ENCODE measurements at regions not wholly inside any gene's neighbourhood (a gene's known extent, or its start where the extent isn't known, plus 50 kb on each side); places are given as distances from the start of the nearest gene placed in this dataset.

DNA sequence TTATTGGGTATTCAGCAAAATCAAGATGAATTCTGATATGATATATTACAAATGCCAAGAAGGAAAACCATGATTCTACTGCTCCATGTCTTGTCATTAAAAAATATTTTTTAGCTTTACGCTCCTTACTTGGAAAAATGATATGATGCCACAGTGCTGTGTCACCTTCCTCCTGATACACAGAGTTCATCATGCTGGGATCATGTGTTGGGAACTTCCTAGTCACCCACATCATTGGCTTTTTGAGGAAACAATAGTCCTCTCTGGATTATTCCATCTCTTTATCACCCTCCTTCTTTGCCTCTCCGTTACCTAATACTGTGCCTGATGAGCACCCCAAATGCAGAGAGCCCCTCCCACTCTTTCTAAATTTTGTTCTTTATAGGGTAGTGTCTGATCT is 94.3 kb upstream of the PFN2 start:
- H3K9me3 ChIP-seq = no peaks in the 10 kb centered on the region
- DNase-seq (ENCODE audit: low spot score in 2 of 2) = no peak
- H3K27me3 ChIP-seq = peaks cover 13% of the 10 kb centered on the region
- H3K36me3 ChIP-seq = no peaks in the 10 kb centered on the region
- TF ChIP-seq EP300 (IDR thresholded peaks at IDR 0.05) (no peak), POLR2A (IDR thresholded peaks at IDR 0.05) (no peak)
- TF ChIP-seq, protein P1, sequence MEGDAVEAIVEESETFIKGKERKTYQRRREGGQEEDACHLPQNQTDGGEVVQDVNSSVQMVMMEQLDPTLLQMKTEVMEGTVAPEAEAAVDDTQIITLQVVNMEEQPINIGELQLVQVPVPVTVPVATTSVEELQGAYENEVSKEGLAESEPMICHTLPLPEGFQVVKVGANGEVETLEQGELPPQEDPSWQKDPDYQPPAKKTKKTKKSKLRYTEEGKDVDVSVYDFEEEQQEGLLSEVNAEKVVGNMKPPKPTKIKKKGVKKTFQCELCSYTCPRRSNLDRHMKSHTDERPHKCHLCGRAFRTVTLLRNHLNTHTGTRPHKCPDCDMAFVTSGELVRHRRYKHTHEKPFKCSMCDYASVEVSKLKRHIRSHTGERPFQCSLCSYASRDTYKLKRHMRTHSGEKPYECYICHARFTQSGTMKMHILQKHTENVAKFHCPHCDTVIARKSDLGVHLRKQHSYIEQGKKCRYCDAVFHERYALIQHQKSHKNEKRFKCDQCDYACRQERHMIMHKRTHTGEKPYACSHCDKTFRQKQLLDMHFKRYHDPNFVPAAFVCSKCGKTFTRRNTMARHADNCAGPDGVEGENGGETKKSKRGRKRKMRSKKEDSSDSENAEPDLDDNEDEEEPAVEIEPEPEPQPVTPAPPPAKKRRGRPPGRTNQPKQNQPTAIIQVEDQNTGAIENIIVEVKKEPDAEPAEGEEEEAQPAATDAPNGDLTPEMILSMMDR (IDR thresholded peaks at IDR 0.05) = no peak
- H3K27ac ChIP-seq = no peak overlapping the region
- H3K4me3 ChIP-seq = no peak overlapping the region
- H3K4me1 ChIP-seq = peaks cover 17% of the 10 kb centered on the region
- WGBS = 97% methylated on average over 2 of the region's 2 CpGs

DNA sequence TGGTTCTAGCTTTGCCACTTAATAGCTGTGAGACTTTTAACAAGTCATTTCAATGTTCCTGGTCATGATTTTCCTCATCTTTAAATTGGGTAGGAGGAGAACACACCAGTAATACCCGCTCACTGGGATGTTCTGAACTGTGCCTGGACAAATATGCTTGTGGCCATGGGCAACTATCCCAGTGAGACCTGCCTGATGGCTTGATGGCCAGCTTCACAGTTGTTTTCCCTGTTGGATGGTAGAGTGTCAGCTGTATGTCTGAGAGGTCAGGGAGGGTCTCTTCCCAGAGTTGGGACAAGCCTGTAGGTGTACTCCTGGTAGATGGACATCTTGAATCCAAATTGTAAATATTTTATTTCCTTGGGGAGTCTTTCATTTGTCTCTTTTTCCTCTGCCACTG is 92.5 kb upstream of the PFN2 start:
- no peak overlapping the region for H3K27ac ChIP-seq
- no peaks in the 10 kb centered on the region for H3K36me3 ChIP-seq
- TF ChIP-seq EP300 (IDR thresholded peaks at IDR 0.05) = no peak
- TF ChIP-seq, protein P1 (IDR thresholded peaks at IDR 0.05) = no peak
- no peak for TF ChIP-seq POLR2AphosphoS5 (IDR thresholded peaks at IDR 0.05)
- no peak for TF ChIP-seq POLR2A (IDR thresholded peaks at IDR 0.05)
- no peak for DNase-seq (ENCODE audit: low spot score in 2 of 2)
- H3K27me3 ChIP-seq = peaks cover 10% of the 10 kb centered on the region
- 100% methylated on average over 1 of the region's 1 CpG for WGBS
- H3K9me3 ChIP-seq = no peaks in the 10 kb centered on the region
- peaks cover 17% of the 10 kb centered on the region for H3K4me1 ChIP-seq
- no peak overlapping the region for H3K4me3 ChIP-seq

DNA sequence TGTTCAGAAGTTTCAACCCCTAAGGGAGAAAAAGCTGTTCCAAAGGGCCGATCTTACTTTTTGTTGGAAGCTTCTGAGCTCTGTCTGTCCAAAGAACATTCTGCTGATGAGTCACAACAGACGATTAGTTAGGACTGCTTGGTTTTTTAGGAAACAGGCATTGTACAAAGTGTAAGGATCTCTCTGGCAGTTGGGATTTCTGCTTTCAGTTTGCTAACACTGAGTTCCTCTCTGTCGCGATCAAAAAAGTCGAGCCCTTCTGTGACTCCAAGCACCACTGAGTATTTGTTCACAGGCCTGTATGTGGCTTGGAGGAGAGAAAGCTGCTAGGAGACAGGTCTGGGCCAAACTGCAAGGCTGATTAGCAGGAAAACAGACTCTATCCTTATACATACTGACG is 91.8 kb upstream of the PFN2 start:
- WGBS = 19% methylated on average over 6 of the region's 6 CpGs
- Histone ChIP-seq H3K27me3 (peaks cover 3% of the 10 kb centered on the region), H3K27ac (peak overlapping the region; percentile 58), H3K9me3 (no peaks in the 10 kb centered on the region), H3K36me3 (no peaks in the 10 kb centered on the region), H3K4me1 (peaks cover 17% of the 10 kb centered on the region), H3K4me3 (peak overlapping the region; percentile 20)
- no peak for TF ChIP-seq POLR2AphosphoS5 (IDR thresholded peaks at IDR 0.05)
- no peak for DNase-seq (ENCODE audit: low spot score in 2 of 2)

DNA sequence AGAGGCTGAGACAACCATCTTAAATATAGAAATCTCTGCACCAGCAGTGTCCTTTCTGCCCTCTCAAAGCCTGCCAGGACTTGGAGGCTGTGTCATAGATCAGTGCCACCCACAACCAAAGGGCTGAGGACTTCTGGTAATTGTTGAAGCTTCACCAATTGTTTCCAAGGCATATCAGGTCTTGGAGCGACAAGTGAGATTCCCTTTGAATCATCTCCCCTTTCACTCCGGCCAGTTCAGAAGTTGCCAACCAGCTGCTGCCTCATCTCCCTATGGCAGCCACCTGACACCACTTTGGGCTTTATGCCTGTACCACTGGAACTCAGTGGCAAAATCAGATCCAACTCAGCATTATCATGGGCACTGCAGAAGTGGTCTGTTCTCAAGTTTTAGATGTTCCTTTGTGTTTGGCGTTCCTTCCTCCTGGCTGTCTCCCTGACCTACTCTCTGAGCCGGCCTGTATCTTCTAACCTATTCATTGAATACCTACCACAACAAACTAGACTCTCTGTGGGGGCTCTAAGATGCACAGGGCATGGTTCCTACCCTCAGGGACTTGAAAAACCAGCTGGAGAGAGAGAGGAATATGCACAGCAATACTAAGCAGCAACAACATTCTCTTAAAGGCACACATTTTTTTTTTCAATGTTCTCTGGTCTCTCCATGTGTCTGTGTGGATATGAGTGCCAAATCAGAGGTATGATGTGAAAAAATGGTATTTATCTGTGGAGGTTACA is 90.8 kb upstream of the PFN2 start:
- 79% methylated on average over 4 of the region's 4 CpGs for WGBS

DNA sequence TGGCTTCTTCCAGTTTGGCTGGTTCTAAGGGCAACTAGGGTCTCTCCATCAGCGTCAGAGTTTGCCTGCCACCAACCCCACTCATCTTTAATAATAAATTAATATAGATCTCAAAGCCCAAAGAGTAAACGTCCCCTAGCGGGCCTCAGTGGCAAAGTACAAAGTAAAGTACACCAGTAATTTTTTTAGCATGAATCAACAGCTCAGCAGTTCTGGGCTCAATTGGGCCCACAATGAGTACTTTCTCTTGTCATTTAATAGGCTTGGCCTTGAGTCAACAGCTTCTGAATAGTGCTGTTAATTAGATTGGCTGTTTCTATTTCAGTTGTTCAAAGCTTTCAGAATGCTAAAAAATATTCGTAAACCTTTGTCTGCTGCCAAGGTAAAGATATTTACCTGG is 89.0 kb upstream of the PFN2 start:
- no peak for TF ChIP-seq POLR2A (IDR thresholded peaks at IDR 0.05)
- WGBS = 70% methylated on average over 4 of the region's 4 CpGs

More for the DNA sequence above, 90.8 kb upstream of the PFN2 start:
- DNase-seq (ENCODE audit: low spot score in 2 of 2) = no peak
- Histone ChIP-seq H3K27me3 (no peaks in the 10 kb centered on the region), H3K9me3 (no peaks in the 10 kb centered on the region), H3K36me3 (no peaks in the 10 kb centered on the region), H3K4me3 (no peak overlapping the region), H3K4me1 (peaks cover 17% of the 10 kb centered on the region), H3K27ac (no peak overlapping the region)
- no peak for TF ChIP-seq POLR2A (IDR thresholded peaks at IDR 0.05)
- TF ChIP-seq, protein P1 (IDR thresholded peaks at IDR 0.05) = no peak

DNA sequence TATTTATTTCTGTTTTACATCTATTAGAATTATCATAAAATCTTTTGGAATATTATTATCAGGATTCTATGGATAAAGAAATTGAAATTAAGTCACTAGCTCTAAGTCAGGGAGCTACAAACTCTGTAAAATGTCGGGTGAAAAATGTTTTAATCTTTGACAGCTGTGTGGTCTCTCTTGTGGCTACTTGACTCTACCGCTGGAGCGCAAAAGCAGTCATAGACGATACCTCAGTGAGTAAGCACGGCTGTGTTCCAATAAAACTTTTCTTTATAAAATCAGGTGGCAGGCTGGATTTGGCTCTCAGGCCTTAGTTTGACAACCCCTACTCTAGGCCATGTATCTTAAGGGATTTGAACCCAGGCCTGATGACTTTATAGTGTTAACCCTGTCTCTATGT is 88.5 kb upstream of the PFN2 start:
- no peak for TF ChIP-seq EP300 (IDR thresholded peaks at IDR 0.05)
- no peak for TF ChIP-seq POLR2A (IDR thresholded peaks at IDR 0.05)
- TF ChIP-seq, protein P1 (IDR thresholded peaks at IDR 0.05) = no peak
- TF ChIP-seq POLR2AphosphoS5 (IDR thresholded peaks at IDR 0.05) = no peak
- 84% methylated on average over 5 of the region's 5 CpGs for WGBS
- Histone ChIP-seq H3K36me3 (no peaks in the 10 kb centered on the region), H3K27me3 (no peaks in the 10 kb centered on the region), H3K27ac (no peak overlapping the region), H3K4me1 (peaks cover 17% of the 10 kb centered on the region), H3K4me3 (no peak overlapping the region), H3K9me3 (no peaks in the 10 kb centered on the region)
- no peak for DNase-seq (ENCODE audit: low spot score in 2 of 2)

More for the DNA sequence above, 89.0 kb upstream of the PFN2 start:
- no peaks in the 10 kb centered on the region for H3K36me3 ChIP-seq
- no peak overlapping the region for H3K27ac ChIP-seq
- no peak overlapping the region for H3K4me3 ChIP-seq
- no peaks in the 10 kb centered on the region for H3K27me3 ChIP-seq
- peaks cover 17% of the 10 kb centered on the region for H3K4me1 ChIP-seq
- no peaks in the 10 kb centered on the region for H3K9me3 ChIP-seq
- DNase-seq (ENCODE audit: low spot score in 2 of 2) = no peak
